ENCODE measurements at regions not wholly inside any gene's neighbourhood (a gene's known extent, or its start where the extent isn't known, plus 50 kb on each side); places are given as distances from the start of the nearest gene placed in this dataset.
"Not testable (repeated sequence)": the region's sequence is repeated elsewhere in the genome, so short reads cannot be mapped to it uniquely, and the experiment has no call there.

DNA sequence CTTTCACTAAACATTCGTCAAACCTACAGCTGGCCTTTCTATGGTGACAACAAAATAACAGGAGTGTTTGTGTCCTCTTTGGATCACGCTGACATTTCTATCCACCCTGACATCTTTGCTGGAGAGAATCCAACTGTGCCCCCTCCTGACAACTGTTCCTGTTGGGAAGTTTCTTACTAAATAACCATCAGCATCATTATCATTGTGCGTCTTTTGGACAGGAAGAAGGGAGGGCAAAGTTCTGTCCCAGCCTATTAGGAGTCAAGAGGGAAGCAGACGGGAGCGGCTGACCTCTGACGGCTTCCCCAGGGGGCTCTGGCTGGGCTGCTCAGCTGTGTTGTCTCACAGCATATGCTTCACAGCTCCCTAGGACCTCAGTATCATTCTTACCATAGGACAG, 195.9 kb upstream of the SULF2 start:
- H3K4me2 ChIP-seq (ENCODE audit: low read length) = no peak overlapping the region
- no peak overlapping the region for H2BK12ac ChIP-seq (ENCODE audit: low read length)
- no peak overlapping the region for H2AK5ac ChIP-seq (ENCODE audit: low read length)
- H3K4me3 ChIP-seq (ENCODE audit: low read depth, low read length) = no peak overlapping the region
- no peak overlapping the region for H2BK5ac ChIP-seq (ENCODE audit: low read depth, low read length, poor library complexity)
- H3K79me1 ChIP-seq (ENCODE audit: low read length) = peaks cover 2% of the 10 kb centered on the region
- no peaks in the 10 kb centered on the region for H3K36me3 ChIP-seq (ENCODE audit: control insufficient read depth in 1 of 2, insufficient read depth in 2 of 2, low read length in 2 of 2)
- no peak overlapping the region for H3K18ac ChIP-seq (ENCODE audit: low read length)
- H4K12ac ChIP-seq (ENCODE audit: low read depth, low read length) = no peak overlapping the region
- H3K27me3 ChIP-seq (ENCODE audit: insufficient read depth, low read length) = no peaks in the 10 kb centered on the region
- H4K91ac ChIP-seq (ENCODE audit: low read depth, low read length) = no peak overlapping the region
- no peak overlapping the region for H3K9ac ChIP-seq (ENCODE audit: low read length)
- WGBS (ENCODE audit: extremely low coverage, insufficient coverage, insufficient read length) = no CpG with 5 or more reads among the region's 6 CpGs
- no peak overlapping the region for H3K4ac ChIP-seq (ENCODE audit: low read depth, low read length)
- peaks cover 2 to 10% of the 10 kb centered on the region in 2 experiments for H3K4me1 ChIP-seq (ENCODE audit: control insufficient read depth in 1 of 2, insufficient read depth in 2 of 2, low read length in 2 of 2)
- no peak overlapping the region for H3K14ac ChIP-seq (ENCODE audit: low read length)
- H3K27ac ChIP-seq (ENCODE audit: low read depth, low read length) = no peak overlapping the region
- H3K23ac ChIP-seq (ENCODE audit: low read length) = no peak overlapping the region
- H3K9me3 ChIP-seq (ENCODE audit: insufficient read depth, low read depth, low read length) = peaks cover 4% of the 10 kb centered on the region
- no peak overlapping the region for H2AFZ ChIP-seq (ENCODE audit: insufficient read depth, low read length, poor library complexity)
- H3K79me2 ChIP-seq (ENCODE audit: control insufficient read depth, insufficient read depth, low read length, poor library complexity) = no peaks in the 10 kb centered on the region
- DNase-seq = no peak
- H4K8ac ChIP-seq (ENCODE audit: low read depth, low read length) = no peak overlapping the region
- H2BK120ac ChIP-seq (ENCODE audit: insufficient read depth, low read length, poor library complexity) = no peak overlapping the region

DNA sequence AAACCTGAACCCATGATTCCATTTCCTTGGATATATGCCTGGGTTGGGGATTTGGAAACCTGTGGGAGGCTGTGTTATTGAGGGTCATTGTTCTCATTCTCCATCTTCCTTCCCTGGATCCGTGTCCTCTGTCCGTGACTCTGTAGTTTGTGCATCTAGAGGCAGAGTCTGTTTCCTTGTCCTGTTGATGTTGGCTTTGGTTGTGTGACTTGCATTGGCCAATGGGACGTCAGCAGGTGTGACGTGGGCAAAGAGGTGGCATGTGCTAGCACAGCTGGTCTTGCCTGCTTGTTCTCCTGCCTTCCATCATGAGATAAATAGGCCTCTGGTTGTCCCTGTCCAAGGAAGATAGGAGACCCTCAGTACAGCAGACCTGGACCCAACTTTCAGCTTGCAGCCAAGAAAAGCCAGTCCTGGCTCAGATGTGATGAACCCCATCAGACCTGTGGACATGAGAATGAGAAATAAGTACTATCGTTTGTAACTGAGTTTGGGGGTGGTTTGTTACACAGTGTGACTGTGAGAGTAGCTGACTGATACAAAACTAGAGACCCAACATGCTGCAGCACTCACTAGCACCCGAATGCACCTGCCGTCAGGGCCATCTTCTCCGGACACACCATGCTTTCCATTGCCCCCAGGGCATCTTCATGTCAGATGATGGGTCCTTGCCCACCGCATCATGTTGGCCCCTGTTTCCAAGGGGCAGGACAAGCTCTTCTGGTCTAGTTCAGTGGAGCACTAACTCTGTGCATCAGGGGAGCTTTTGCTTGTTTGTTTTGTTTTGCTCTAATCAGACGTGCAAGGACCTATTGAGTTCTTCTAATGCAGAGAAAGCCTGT, 195.3 kb upstream of the SULF2 start:
- Histone ChIP-seq H2BK5ac (ENCODE audit: low read depth, low read length, poor library complexity) (no peak overlapping the region), H2AK5ac (ENCODE audit: low read length) (no peak overlapping the region), H3K79me2 (ENCODE audit: control insufficient read depth, insufficient read depth, low read length, poor library complexity) (no peaks in the 10 kb centered on the region), H3K4me1 (ENCODE audit: control insufficient read depth in 1 of 2, insufficient read depth in 2 of 2, low read length in 2 of 2) (peaks cover 2 to 10% of the 10 kb centered on the region in 2 experiments), H3K4me3 (ENCODE audit: low read depth, low read length) (no peak overlapping the region), H4K12ac (ENCODE audit: low read depth, low read length) (no peak overlapping the region), H2BK12ac (ENCODE audit: low read length) (no peak overlapping the region), H2BK120ac (ENCODE audit: insufficient read depth, low read length, poor library complexity) (no peak overlapping the region), H3K18ac (ENCODE audit: low read length) (no peak overlapping the region), H3K9me3 (ENCODE audit: insufficient read depth, low read depth, low read length) (peaks cover 4% of the 10 kb centered on the region), H3K14ac (ENCODE audit: low read length) (no peak overlapping the region), H3K4ac (ENCODE audit: low read depth, low read length) (no peak overlapping the region), H3K27ac (ENCODE audit: low read depth, low read length) (no peak overlapping the region), H4K91ac (ENCODE audit: low read depth, low read length) (no peak overlapping the region), H3K36me3 (ENCODE audit: control insufficient read depth in 1 of 2, insufficient read depth in 2 of 2, low read length in 2 of 2) (no peaks in the 10 kb centered on the region), H3K9ac (ENCODE audit: low read length) (no peak overlapping the region), H3K4me2 (ENCODE audit: low read length) (no peak overlapping the region), H3K27me3 (ENCODE audit: insufficient read depth, low read length) (no peaks in the 10 kb centered on the region), H2AFZ (ENCODE audit: insufficient read depth, low read length, poor library complexity) (no peak overlapping the region), H3K79me1 (ENCODE audit: low read length) (peaks cover 2% of the 10 kb centered on the region), H3K23ac (ENCODE audit: low read length) (no peak overlapping the region), H4K8ac (ENCODE audit: low read depth, low read length) (no peak overlapping the region)
- no peak for DNase-seq
- WGBS (ENCODE audit: extremely low coverage, insufficient coverage, insufficient read length) = no CpG with 5 or more reads among the region's 10 CpGs

DNA sequence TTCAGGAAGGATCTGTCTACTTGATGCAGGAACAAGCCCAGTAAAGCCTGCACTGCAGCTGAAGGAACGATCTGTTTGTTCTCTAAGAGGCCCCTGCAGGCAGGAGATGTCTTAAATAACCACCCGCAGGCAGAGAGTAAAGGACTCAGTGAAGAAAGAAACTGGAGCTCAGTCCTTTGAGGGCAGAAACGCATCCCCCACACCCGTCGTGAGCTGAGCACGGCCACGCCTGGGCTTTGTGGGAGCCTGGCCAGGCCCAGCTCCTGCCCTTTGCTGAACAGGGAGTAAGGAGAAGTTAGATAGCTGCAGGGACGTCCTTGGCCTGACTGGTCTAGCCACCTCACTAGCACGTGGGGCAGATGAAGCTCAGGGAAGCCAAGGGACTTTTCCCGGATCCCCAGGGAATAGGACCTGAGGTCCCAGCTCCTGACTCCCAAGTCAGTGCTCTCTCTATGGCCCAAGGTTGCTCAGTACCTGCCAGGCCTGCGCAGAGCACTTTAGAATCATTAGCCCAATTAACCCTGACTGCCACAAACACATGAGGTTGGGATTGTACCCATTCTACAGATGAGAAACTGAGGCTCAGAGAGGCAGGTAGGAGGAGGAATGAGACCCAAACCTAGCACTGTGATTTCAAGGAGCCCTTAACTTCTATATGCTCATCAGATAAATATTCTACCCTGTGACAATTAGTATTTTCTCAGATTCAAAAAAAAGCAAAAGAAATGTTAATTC, 194.2 kb upstream of the SULF2 start:
- DNase-seq; H3K4me2 ChIP-seq (ENCODE audit: low read length): not testable (repeated sequence)

DNA sequence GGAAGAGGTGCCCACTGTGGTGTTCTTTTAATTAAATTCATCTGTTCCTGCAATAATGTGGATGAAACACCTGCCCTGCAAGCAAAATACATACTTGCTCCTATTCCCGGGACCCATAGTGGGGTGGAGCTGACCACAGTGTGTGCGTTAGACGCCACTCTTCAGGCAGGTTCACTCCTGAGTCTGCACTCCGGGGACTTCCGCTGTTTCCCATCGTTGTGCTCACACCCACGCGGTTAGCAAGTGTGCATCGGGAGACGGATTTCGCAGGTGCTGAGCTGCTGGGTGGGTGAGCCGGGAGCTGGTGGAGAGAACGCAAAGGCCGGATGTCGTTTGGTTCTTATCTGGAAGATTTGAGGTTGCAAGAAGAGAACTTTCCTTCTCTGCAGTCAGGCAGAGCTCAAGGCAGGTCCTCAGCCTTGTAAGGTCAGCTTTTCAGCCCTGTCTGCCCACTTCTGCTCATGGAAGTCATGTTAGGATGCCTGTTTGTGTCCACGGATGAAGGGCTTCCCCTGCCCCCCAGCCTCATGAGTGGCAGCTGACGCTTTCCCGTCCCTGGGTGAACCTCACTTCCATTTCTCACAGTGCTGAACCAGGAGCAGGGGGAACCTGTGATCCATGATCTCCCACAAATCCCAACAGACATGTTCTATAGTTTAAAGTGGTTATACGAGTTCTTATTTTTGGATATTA, 193.3 kb upstream of the SULF2 start:
- not testable (repeated sequence) for H3K4ac ChIP-seq (ENCODE audit: low read depth, low read length); H3K27ac ChIP-seq (ENCODE audit: low read depth, low read length); H3K9me3 ChIP-seq (ENCODE audit: insufficient read depth, low read depth, low read length); DNase-seq; H3K79me2 ChIP-seq (ENCODE audit: control insufficient read depth, insufficient read depth, low read length, poor library complexity); H3K27me3 ChIP-seq (ENCODE audit: insufficient read depth, low read length); H3K79me1 ChIP-seq (ENCODE audit: low read length); H2AFZ ChIP-seq (ENCODE audit: insufficient read depth, low read length, poor library complexity); H3K14ac ChIP-seq (ENCODE audit: low read length); H3K4me3 ChIP-seq (ENCODE audit: low read depth, low read length); H3K4me2 ChIP-seq (ENCODE audit: low read length); H3K36me3 ChIP-seq (ENCODE audit: control insufficient read depth in 1 of 2, insufficient read depth in 2 of 2, low read length in 2 of 2); H3K9ac ChIP-seq (ENCODE audit: low read length); H4K12ac ChIP-seq (ENCODE audit: low read depth, low read length); H2BK5ac ChIP-seq (ENCODE audit: low read depth, low read length, poor library complexity); H4K8ac ChIP-seq (ENCODE audit: low read depth, low read length); H2BK120ac ChIP-seq (ENCODE audit: insufficient read depth, low read length, poor library complexity); H3K18ac ChIP-seq (ENCODE audit: low read length); H3K23ac ChIP-seq (ENCODE audit: low read length)
- peak overlapping the region; percentile 11 for H4K91ac ChIP-seq (ENCODE audit: low read depth, low read length)
- H3K4me1 ChIP-seq (ENCODE audit: control insufficient read depth in 1 of 2, insufficient read depth in 2 of 2, low read length in 2 of 2) = peaks cover 9 to 15% of the 10 kb centered on the region in 2 experiments
- peak overlapping the region; percentile 72 for H2AK5ac ChIP-seq (ENCODE audit: low read length)
- WGBS (ENCODE audit: extremely low coverage, insufficient coverage, insufficient read length) = no CpG with 5 or more reads among the region's 19 CpGs
- H2BK12ac ChIP-seq (ENCODE audit: low read length) = peak overlapping the region; percentile 92

More for the DNA sequence above, 194.2 kb upstream of the SULF2 start:
- not testable (repeated sequence) for H3K9ac ChIP-seq (ENCODE audit: low read length); H3K27me3 ChIP-seq (ENCODE audit: insufficient read depth, low read length); H3K23ac ChIP-seq (ENCODE audit: low read length); H3K9me3 ChIP-seq (ENCODE audit: insufficient read depth, low read depth, low read length); H3K14ac ChIP-seq (ENCODE audit: low read length); H2AFZ ChIP-seq (ENCODE audit: insufficient read depth, low read length, poor library complexity); H3K79me2 ChIP-seq (ENCODE audit: control insufficient read depth, insufficient read depth, low read length, poor library complexity); H2AK5ac ChIP-seq (ENCODE audit: low read length); H4K12ac ChIP-seq (ENCODE audit: low read depth, low read length); H3K18ac ChIP-seq (ENCODE audit: low read length); H3K4me3 ChIP-seq (ENCODE audit: low read depth, low read length); H3K79me1 ChIP-seq (ENCODE audit: low read length); H4K8ac ChIP-seq (ENCODE audit: low read depth, low read length); H2BK12ac ChIP-seq (ENCODE audit: low read length); H3K36me3 ChIP-seq (ENCODE audit: control insufficient read depth in 1 of 2, insufficient read depth in 2 of 2, low read length in 2 of 2); H4K91ac ChIP-seq (ENCODE audit: low read depth, low read length); H3K4me1 ChIP-seq (ENCODE audit: control insufficient read depth in 1 of 2, insufficient read depth in 2 of 2, low read length in 2 of 2); H2BK5ac ChIP-seq (ENCODE audit: low read depth, low read length, poor library complexity); H3K27ac ChIP-seq (ENCODE audit: low read depth, low read length); H3K4ac ChIP-seq (ENCODE audit: low read depth, low read length)
- H2BK120ac ChIP-seq (ENCODE audit: insufficient read depth, low read length, poor library complexity) = peak overlapping the region; percentile 28
- WGBS (ENCODE audit: extremely low coverage, insufficient coverage, insufficient read length) = no CpG with 5 or more reads among the region's 11 CpGs
